H9 (cell line): ENCODE measurements at regions not wholly inside any gene's neighbourhood (a gene's known extent, or its start where the extent isn't known, plus 50 kb on each side); places are given as distances from the start of the nearest gene placed in this dataset.

ENCODE experiments used
- DNase-seq: peaks from one replicate; pipeline ENCODE4 v3.0.0-alpha.2; 2017
- H2AFZ ChIP-seq: one replicate; pipeline ENCODE4 v1.6.1; 2013; ENCODE audit warnings: mild to moderate bottlenecking, low read length, control low read depth, moderate library complexity
- H2AK5ac ChIP-seq: 2 replicates; pipeline ENCODE4 v1.6.1; 2013; ENCODE audit warnings: low read length, control low read depth, mixed read lengths; ENCODE audit not compliant: insufficient read length
- H2BK120ac ChIP-seq: one replicate; pipeline ENCODE4 v1.6.1; 2013; ENCODE audit warnings: low read depth, mild to moderate bottlenecking, low read length, control low read depth, inconsistent platforms; ENCODE audit not compliant: poor library complexity, severe bottlenecking
- H2BK12ac ChIP-seq: 2 replicates; pipeline ENCODE4 v1.6.1; 2013; ENCODE audit warnings: low read length, control low read depth, mixed read lengths, low read depth; ENCODE audit not compliant: insufficient read length
- H2BK15ac ChIP-seq: 2 replicates; pipeline ENCODE4 v1.6.1; 2013; ENCODE audit warnings: low read depth, low read length, control low read depth
- H2BK20ac ChIP-seq: one replicate; pipeline ENCODE4 v1.6.1; 2013; ENCODE audit warnings: low read depth, mild to moderate bottlenecking, low read length, control low read depth, inconsistent platforms; ENCODE audit not compliant: poor library complexity, severe bottlenecking
- H2BK5ac ChIP-seq: 2 replicates; pipeline ENCODE4 v1.6.1; 2013; ENCODE audit warnings: low read length, control low read depth, mixed read lengths; ENCODE audit not compliant: insufficient read length
- H3K14ac ChIP-seq: 2 replicates; pipeline ENCODE4 v1.6.1; 2013; ENCODE audit warnings: low read length, control low read depth; ENCODE audit not compliant: insufficient read depth
- H3K18ac ChIP-seq: 2 replicates; pipeline ENCODE4 v1.6.1; 2013; ENCODE audit warnings: low read depth, mild to moderate bottlenecking, mixed read lengths, low read length, control low read depth; ENCODE audit not compliant: insufficient read length
- H3K23ac ChIP-seq: 2 replicates; pipeline ENCODE4 v1.6.1; 2013; ENCODE audit warnings: low read length, control low read depth, mixed read lengths, low read depth; ENCODE audit not compliant: insufficient read length
- H3K23me2 ChIP-seq: 2 replicates; pipeline ENCODE4 v1.6.1; 2013; ENCODE audit warnings: low read depth, mild to moderate bottlenecking, mixed read lengths, low read length, control low read depth; ENCODE audit not compliant: insufficient read length, poor library complexity, severe bottlenecking
- H3K27ac ChIP-seq: 2 replicates; pipeline ENCODE4 v1.5.1; 2013; ENCODE audit warnings: low read length, control low read depth, mixed read lengths, low read depth; ENCODE audit not compliant: insufficient read length
- H3K27me3 ChIP-seq: 2 replicates; pipeline ENCODE4 v1.6.1; 2013; ENCODE audit warnings: low read length, control low read depth, inconsistent platforms; ENCODE audit not compliant: insufficient read depth
- H3K4ac ChIP-seq: 2 replicates; pipeline ENCODE4 v1.6.1; 2013; ENCODE audit warnings: low read depth, mild to moderate bottlenecking, control low read depth, inconsistent platforms, low read length, moderate library complexity
- H3K4me1 ChIP-seq: 2 replicates; pipeline ENCODE4 v1.6.1; 2013; ENCODE audit warnings: low read length, control low read depth, inconsistent platforms; ENCODE audit not compliant: insufficient read depth
- H3K4me2 ChIP-seq: 2 replicates; pipeline ENCODE4 v1.6.1; 2013; ENCODE audit warnings: low read length, control low read depth, mixed read lengths; ENCODE audit not compliant: insufficient read length, insufficient read depth
- H3K56ac ChIP-seq: 2 replicates; pipeline ENCODE4 v1.6.1; 2013; ENCODE audit warnings: low read depth, mild to moderate bottlenecking, mixed read lengths, low read length, control low read depth; ENCODE audit not compliant: insufficient read length
- H3K79me1 ChIP-seq: 2 replicates; pipeline ENCODE4 v1.6.1; 2013; ENCODE audit warnings: low read depth, mild to moderate bottlenecking, moderate library complexity, low read length, control low read depth, inconsistent platforms; ENCODE audit not compliant: insufficient read depth, poor library complexity, severe bottlenecking
- H3K79me2 ChIP-seq: 2 replicates; pipeline ENCODE4 v1.6.1; 2013; ENCODE audit warnings: low read length, control low read depth, inconsistent platforms; ENCODE audit not compliant: insufficient read depth
- H3K9ac ChIP-seq: 2 replicates; pipeline ENCODE4 v1.6.1; 2013; ENCODE audit warnings: low read length, control low read depth, mixed read lengths; ENCODE audit not compliant: insufficient read length; ENCODE audit errors: extremely low read depth
- H3K9me3 ChIP-seq: one replicate; pipeline ENCODE4 v1.6.1; 2013; ENCODE audit warnings: low read depth, low read length, inconsistent platforms; ENCODE audit not compliant: control insufficient read depth
- H3T11ph ChIP-seq: one replicate; pipeline ENCODE4 v1.6.1; 2013; ENCODE audit warnings: mild to moderate bottlenecking, low read length, control low read depth, inconsistent platforms
- H4K20me1 ChIP-seq: one replicate; pipeline ENCODE4 v1.6.1; 2013; ENCODE audit not compliant: control insufficient read depth, insufficient read length, insufficient read depth
- H4K5ac ChIP-seq: 2 replicates; pipeline ENCODE4 v1.6.1; 2013; ENCODE audit warnings: low read depth, mild to moderate bottlenecking, mixed read lengths, low read length, control low read depth; ENCODE audit not compliant: insufficient read length
- H4K8ac ChIP-seq: replicated peaks from 2 replicates; pipeline ENCODE4 v1.6.1; 2013; ENCODE audit warnings: low read length, control low read depth, mixed read lengths, low read depth; ENCODE audit not compliant: insufficient read length
- H4K91ac ChIP-seq: 2 replicates; pipeline ENCODE4 v1.6.1; 2013; ENCODE audit warnings: low read depth, mild to moderate bottlenecking, moderate library complexity, mixed read lengths, low read length, control low read depth; ENCODE audit not compliant: insufficient read length
- H3K27ac Mint-ChIP-seq, 3 experiments: 2 replicates in 2 of 3; 3 replicates in 1 of 3; pipeline ENCODE4 v1.8.0; 2020 to 2021; ENCODE audit warnings: mixed read lengths in 3 of 3, mild to moderate bottlenecking in 1 of 3, moderate library complexity in 1 of 3
- H3K27me3 Mint-ChIP-seq: 2 replicates; pipeline ENCODE4 v1.8.0; 2021; ENCODE audit warnings: low read depth, mild to moderate bottlenecking, moderate library complexity, mixed read lengths
- H3K36me3 Mint-ChIP-seq, 3 experiments: 2 replicates in 2 of 3; 3 replicates in 1 of 3; pipeline ENCODE4 v1.8.0; 2020 to 2021; ENCODE audit warnings: low read depth in 3 of 3, mixed read lengths in 3 of 3; ENCODE audit not compliant: insufficient read depth in 1 of 3
- H3K4me1 Mint-ChIP-seq, 2 experiments: 2 replicates each; pipeline ENCODE4 v1.8.0; 2020; ENCODE audit warnings: mixed read lengths in 2 of 2
- H3K4me3 Mint-ChIP-seq, 2 experiments: 2 replicates in 1 of 2; 3 replicates in 1 of 2; pipeline ENCODE4 v1.8.0; 2020 to 2021; ENCODE audit warnings: mild to moderate bottlenecking in 2 of 2, mixed read lengths in 2 of 2, moderate library complexity in 1 of 2
- H3K9me3 Mint-ChIP-seq, 2 experiments: 2 replicates in 1 of 2; 3 replicates in 1 of 2; pipeline ENCODE4 v1.8.0; 2020; ENCODE audit warnings: mild to moderate bottlenecking in 2 of 2, mixed read lengths in 2 of 2, moderate library complexity in 1 of 2
- WGBS: extraction: QIAGEN DNeasy Blood & Tissue Kit; methylation state at CpG from one replicate; pipeline ENCODE4 v1.1.7; 2013; ENCODE audit warnings: missing lambda C conversion rate, low lambda C conversion rate, mixed read lengths; ENCODE audit not compliant: insufficient read length; ENCODE audit errors: extremely low coverage; 5-methylcytosine and 5-hydroxymethylcytosine counted together
- TF ChIP-seq, protein P1 (sequence below): fragments of 200-600 bp; sonication (generic); conservative IDR thresholded peaks from 3 replicates; pipeline ENCODE4 v1.8.0; 2021; ENCODE audit warnings: antibody characterized with exemption, mild to moderate bottlenecking

DNA sequence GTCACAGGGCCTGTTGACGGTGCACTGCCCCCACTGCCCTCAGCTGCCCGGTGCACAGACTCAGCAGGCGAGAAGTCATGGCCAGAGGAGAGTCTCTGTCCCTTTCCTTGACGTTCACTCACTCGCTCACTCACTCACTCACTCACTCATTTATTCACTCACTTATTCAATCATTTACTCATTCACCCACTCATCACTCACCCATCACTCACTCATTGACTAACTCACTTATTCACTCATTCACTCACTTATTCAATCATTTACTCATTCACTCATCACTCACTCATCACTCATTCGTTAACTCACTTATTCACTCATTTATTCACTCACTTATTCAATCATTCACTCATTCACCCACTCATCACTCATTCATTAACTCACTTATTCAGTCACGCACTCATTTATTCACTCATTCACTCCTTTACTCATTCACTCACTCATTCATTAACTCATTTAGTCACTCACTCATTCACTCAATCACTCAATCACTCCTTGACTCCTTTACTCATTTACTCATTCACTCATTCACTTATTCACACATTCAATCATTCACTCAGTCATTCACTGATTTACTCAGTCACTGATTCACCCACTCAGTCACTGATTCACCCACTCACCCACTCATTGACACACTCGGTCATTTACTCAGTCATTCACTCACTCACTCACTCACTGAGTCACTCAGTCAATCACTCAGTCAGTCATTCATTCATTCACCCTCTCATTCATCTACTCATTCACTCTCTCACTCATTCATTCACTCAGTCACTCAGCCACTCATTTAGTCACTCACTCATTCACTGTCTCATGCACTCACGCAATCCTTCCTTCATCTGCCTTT is 1193.5 kb downstream of the BRD1 start:
- no peaks in the 10 kb centered on the region for H3K79me1 ChIP-seq
- TF ChIP-seq, protein P1, sequence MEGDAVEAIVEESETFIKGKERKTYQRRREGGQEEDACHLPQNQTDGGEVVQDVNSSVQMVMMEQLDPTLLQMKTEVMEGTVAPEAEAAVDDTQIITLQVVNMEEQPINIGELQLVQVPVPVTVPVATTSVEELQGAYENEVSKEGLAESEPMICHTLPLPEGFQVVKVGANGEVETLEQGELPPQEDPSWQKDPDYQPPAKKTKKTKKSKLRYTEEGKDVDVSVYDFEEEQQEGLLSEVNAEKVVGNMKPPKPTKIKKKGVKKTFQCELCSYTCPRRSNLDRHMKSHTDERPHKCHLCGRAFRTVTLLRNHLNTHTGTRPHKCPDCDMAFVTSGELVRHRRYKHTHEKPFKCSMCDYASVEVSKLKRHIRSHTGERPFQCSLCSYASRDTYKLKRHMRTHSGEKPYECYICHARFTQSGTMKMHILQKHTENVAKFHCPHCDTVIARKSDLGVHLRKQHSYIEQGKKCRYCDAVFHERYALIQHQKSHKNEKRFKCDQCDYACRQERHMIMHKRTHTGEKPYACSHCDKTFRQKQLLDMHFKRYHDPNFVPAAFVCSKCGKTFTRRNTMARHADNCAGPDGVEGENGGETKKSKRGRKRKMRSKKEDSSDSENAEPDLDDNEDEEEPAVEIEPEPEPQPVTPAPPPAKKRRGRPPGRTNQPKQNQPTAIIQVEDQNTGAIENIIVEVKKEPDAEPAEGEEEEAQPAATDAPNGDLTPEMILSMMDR = no peak
- H4K20me1 ChIP-seq = peaks cover 2% of the 10 kb centered on the region
- H2AK5ac ChIP-seq = no peak overlapping the region
- H3K27ac Mint-ChIP-seq = no peak overlapping the region
- no peak for DNase-seq
- no peaks in the 10 kb centered on the region for H3K27me3 ChIP-seq
- H3K4me1 Mint-ChIP-seq = peaks cover 10 to 18% of the 10 kb centered on the region in 2 experiments
- no peak overlapping the region for H2BK120ac ChIP-seq
- H2BK20ac ChIP-seq = no peak overlapping the region
- H2AFZ ChIP-seq = no peak overlapping the region
- no peak overlapping the region for H4K91ac ChIP-seq
- no peak overlapping the region for H2BK5ac ChIP-seq
- no peak overlapping the region for H3K18ac ChIP-seq
- H3K9me3 ChIP-seq = no peaks in the 10 kb centered on the region
- no peak overlapping the region for H2BK15ac ChIP-seq
- no peak overlapping the region for H3K56ac ChIP-seq
- no peaks in the 10 kb centered on the region for H3K23me2 ChIP-seq
- no peak overlapping the region for H3T11ph ChIP-seq
- H3K4ac ChIP-seq = no peak overlapping the region
- no peaks in the 10 kb centered on the region for H3K79me2 ChIP-seq
- no peaks in the 10 kb centered on the region; the same call in 1 of the 2 replicates for H3K4me1 ChIP-seq
- H3K14ac ChIP-seq = no peak overlapping the region
- no peaks in the 10 kb centered on the region for H3K9me3 Mint-ChIP-seq
- no peak overlapping the region for H3K9ac ChIP-seq
- no peak overlapping the region for H3K4me2 ChIP-seq
- H2BK12ac ChIP-seq = no peak overlapping the region
- H3K4me3 Mint-ChIP-seq = no peak overlapping the region
- no peak overlapping the region for H3K23ac ChIP-seq
- H3K27ac ChIP-seq = no peak overlapping the region
- no peaks in the 10 kb centered on the region for H3K27me3 Mint-ChIP-seq
- no peak overlapping the region for H4K8ac ChIP-seq
- 100% methylated on average over 2 of the region's 9 CpGs for WGBS
- no peak overlapping the region for H4K5ac ChIP-seq
- H3K36me3 Mint-ChIP-seq = no peaks in the 10 kb centered on the region
